Lung (tissue), 11 donors: ENCODE measurements at regions not wholly inside any gene's neighbourhood (a gene's known extent, or its start where the extent isn't known, plus 50 kb on each side); places are given as distances from the start of the nearest gene placed in this dataset.

Experiments used
- ATAC-seq: fragments of 200-7000 bp; cut with Tn5 transposase; one replicate; pipeline ENCODE4 v1.9.1; 2020; ENCODE audit warnings: moderate number of reproducible peaks; ENCODE audit not compliant: insufficient read depth, low FRiP score
- DNase-seq, 3 donors: peaks; one replicate each; pipeline ENCODE4 v3.0.0-alpha.2; 2013 to 2017
- H3K27ac ChIP-seq, 2 donors: one replicate each; pipeline ENCODE4 v1.5.1; 2013; ENCODE audit warnings: mild to moderate bottlenecking in 2 of 2, moderate library complexity in 2 of 2, control low read depth in 1 of 2, inconsistent platforms in 1 of 2, low read depth in 1 of 2, low read length in 1 of 2
- H3K27me3 ChIP-seq, 3 donors: one replicate each; pipeline ENCODE4 v1.5.1; 2013; ENCODE audit warnings: low read length in 2 of 3; ENCODE audit not compliant: control insufficient read depth in 3 of 3, insufficient read depth in 3 of 3
- H3K36me3 ChIP-seq, 4 donors: one replicate each; pipeline ENCODE4 v1.5.1; 2013; ENCODE audit warnings: low read length in 4 of 4, mild to moderate bottlenecking in 1 of 4, moderate library complexity in 1 of 4; ENCODE audit not compliant: control insufficient read depth in 4 of 4, insufficient read depth in 4 of 4
- H3K4me1 ChIP-seq, 5 donors: one replicate each; pipeline ENCODE4 v1.5.1; 2013; ENCODE audit warnings: low read length in 5 of 5, mild to moderate bottlenecking in 2 of 5, moderate library complexity in 1 of 5; ENCODE audit not compliant: control insufficient read depth in 5 of 5, insufficient read depth in 5 of 5
- H3K4me3 ChIP-seq: one replicate; pipeline ENCODE4 v1.5.1; 2013; ENCODE audit warnings: mild to moderate bottlenecking, control low read depth, moderate library complexity
- H3K9ac ChIP-seq, 2 donors: one replicate each; pipeline ENCODE4 v1.5.1; 2013; ENCODE audit warnings: low read length in 2 of 2, control low read depth in 1 of 2; ENCODE audit not compliant: insufficient read depth in 1 of 2
- H3K9me3 ChIP-seq, 4 donors: one replicate each; pipeline ENCODE4 v1.5.1; 2013; ENCODE audit warnings: low read length in 3 of 4, mild to moderate bottlenecking in 1 of 4, moderate library complexity in 1 of 4; ENCODE audit not compliant: control insufficient read depth in 4 of 4, insufficient read depth in 3 of 4
- CTCF ChIP-seq: IDR thresholded peaks from 2 replicates; pipeline ENCODE4 v1.5.1; 2012; ENCODE audit warnings: mild to moderate bottlenecking; ENCODE audit errors: control extremely low read depth, extremely low read depth
- WGBS, 2 donors: extraction: QIAGEN DNeasy Blood & Tissue Kit; methylation state at CpG; one replicate each; pipeline ENCODE4 v1.1.7; 2013; 5-methylcytosine and 5-hydroxymethylcytosine counted together
- donor health status: control.
- donor health status: control.
- donor health status: Bipolar disorder and iron deficiency.
- donor health status: healthy.
- donor health status: DM: yes; HTN: yes; CAD: no.

GRCh38 chr6:144621332-144621731, 336.2 kb downstream of the UTRN start:
- Histone ChIP-seq H3K9ac (no peak overlapping the region), H3K4me3 (no peak overlapping the region), H3K27ac (no peak overlapping the region), H3K36me3 (no peaks in the 10 kb centered on the region), H3K4me1 (peaks cover 0 to 5% (median 0%) of the 10 kb centered on the region in 5 donors), H3K9me3 (no peaks in the 10 kb centered on the region), H3K27me3 (no peaks in the 10 kb centered on the region)
- WGBS, 2 donors: 96 to 98% methylated on average over 4 of the region's 4 CpGs
- DNase-seq (no peak), ATAC-seq (no peak)
- no peak for TF ChIP-seq CTCF

- Histone ChIP-seq H3K36me3 (no peaks in the 10 kb centered on the region), H3K4me1 (peaks cover 0 to 5% (median 0%) of the 10 kb centered on the region in 5 donors), H3K27me3 (no peaks in the 10 kb centered on the region), H3K4me3 (no peak overlapping the region), H3K9ac (no peak overlapping the region), H3K9me3 (no peaks in the 10 kb centered on the region), H3K27ac (no peak overlapping the region)
- 86% methylated on average over 5 of the region's 5 CpGs for WGBS, 2 donors
- no peak for TF ChIP-seq CTCF
- DNase-seq: no peak
- no peak for ATAC-seq
Measured at GRCh38 chr6:144624246-144624645, 339.1 kb downstream of the UTRN start.

- 89 to 92% methylated on average over 4 of the region's 4 CpGs for WGBS, 2 donors
- H3K27me3 ChIP-seq: no peaks in the 10 kb centered on the region
- H3K9me3 ChIP-seq: no peaks in the 10 kb centered on the region
Measured at GRCh38 chr6:144624716-144625115, 339.6 kb downstream of the UTRN start.

More at GRCh38 chr6:144624716-144625115, 339.6 kb downstream of the UTRN start:
- no peaks in the 10 kb centered on the region for H3K36me3 ChIP-seq
- H3K9ac ChIP-seq: no peak overlapping the region
- no peak for DNase-seq
- no peak for ATAC-seq
- no peak overlapping the region for H3K4me3 ChIP-seq
- H3K27ac ChIP-seq: no peak overlapping the region
- TF ChIP-seq CTCF: no peak
- peaks cover 0 to 5% (median 0%) of the 10 kb centered on the region in 5 donors for H3K4me1 ChIP-seq
